A549 (cell line): ENCODE measurements at regions not wholly inside any gene's neighbourhood (a gene's known extent, or its start where the extent isn't known, plus 50 kb on each side); places are given as distances from the start of the nearest gene placed in this dataset.

Source experiments
- BHLHE40 ChIP-seq: IDR thresholded peaks from 2 replicates; pipeline ENCODE4 v1.6.1; 2012; ENCODE audit warnings: low read depth, low read length, inconsistent platforms
- CTCF ChIP-seq: fragments of >200 bp; sonication (Bioruptor Twin); formaldehyde crosslinking; IDR thresholded peaks from 3 replicates; pipeline ENCODE4 v1.5.1; 2016
- MAX ChIP-seq: IDR thresholded peaks from 2 replicates; pipeline ENCODE4 v1.6.1; 2012
- POLR2A ChIP-seq: IDR thresholded peaks from 2 replicates; pipeline ENCODE4 v1.6.1; 2012; ENCODE audit warnings: mild to moderate bottlenecking, low read length
- SREBF2 ChIP-seq: fragments of 450-650 bp; IDR thresholded peaks from 2 replicates; pipeline ENCODE4 v1.6.1; 2014; ENCODE audit warnings: mild to moderate bottlenecking, moderate library complexity

DNA sequence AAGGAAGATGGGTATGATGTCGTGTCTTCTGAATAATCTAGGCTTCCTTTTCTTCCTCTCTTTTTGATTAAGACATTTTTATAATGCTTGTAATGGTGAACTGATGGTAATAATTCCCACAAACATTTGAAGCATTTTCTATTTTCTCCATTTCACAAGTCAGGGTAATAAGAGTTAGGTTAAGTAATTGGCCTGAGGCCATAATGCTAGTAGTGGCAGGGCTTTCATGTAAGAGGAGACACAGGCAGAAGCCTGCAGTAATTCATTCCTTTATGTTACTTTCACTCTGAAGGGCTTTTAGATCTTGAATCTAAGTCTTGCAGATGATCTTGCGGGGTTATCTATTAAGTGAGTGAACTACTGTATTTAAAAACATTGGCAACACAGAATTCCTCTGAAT lies 374.9 kb downstream of the MAT2B start:
- no peak for TF ChIP-seq CTCF
- no peak for TF ChIP-seq BHLHE40
- TF ChIP-seq POLR2A: no peak
- no peak for TF ChIP-seq SREBF2
- no peak for TF ChIP-seq MAX
